H1 (cell line): ENCODE measurements at regions not wholly inside any gene's neighbourhood (a gene's known extent, or its start where the extent isn't known, plus 50 kb on each side); places are given as distances from the start of the nearest gene placed in this dataset.

ENCODE experiments used
- CBX5 ChIP-seq: fragments of 300-800, 300-1000 bp; sonication (generic); IDR thresholded peaks from 2 replicates; pipeline ENCODE4 v1.7.1; 2016; ENCODE audit warnings: antibody characterized with exemption, low read length, low read depth
- CTCF ChIP-seq, 3 experiments: IDR thresholded peaks; 1 replicate in 2 of 3; 2 replicates in 1 of 3; pipeline versions ENCODE4 v1.5.1 to v1.6.1; 2011; ENCODE audit warnings: low read length in 3 of 3, mild to moderate bottlenecking in 3 of 3, inconsistent platforms in 2 of 3, low read depth in 1 of 3, moderate library complexity in 1 of 3; ENCODE audit not compliant: insufficient read depth in 1 of 3; ENCODE audit errors: control extremely low read depth in 1 of 3

GRCh38 chr1:217053676-217054075, 330.4 kb upstream of the ESRRG start:
- no peak for TF ChIP-seq CBX5
- TF ChIP-seq CTCF (IDR thresholded peaks at IDR 0.05; ENCODE audit: control extremely low read depth in 1 of 3, insufficient read depth in 1 of 3, low read depth in 1 of 3, low read length in 3 of 3), result no peak
